Fibroblast of lung (primary cell): ENCODE measurements at regions not wholly inside any gene's neighbourhood (a gene's known extent, or its start where the extent isn't known, plus 50 kb on each side); places are given as distances from the start of the nearest gene placed in this dataset.

Source experiments
- EZH2 ChIP-seq: IDR thresholded peaks from 2 replicates; pipeline ENCODE4 v1.5.1; 2012; ENCODE audit warnings: low read length, control low read depth, mild to moderate bottlenecking; ENCODE audit errors: missing control alignments
- TF ChIP-seq, protein P1 (sequence below), 2 donors: IDR thresholded peaks in 1 of 2; conservative IDR thresholded peaks in 1 of 2; 1 replicate in 1 of 2; 2 replicates in 1 of 2; pipeline ENCODE4 v1.5.1; 2011 to 2012; ENCODE audit warnings: low read length in 2 of 2, control low read depth in 1 of 2, inconsistent platforms in 1 of 2, low read depth in 1 of 2, mild to moderate bottlenecking in 1 of 2

- TF ChIP-seq, protein P1, sequence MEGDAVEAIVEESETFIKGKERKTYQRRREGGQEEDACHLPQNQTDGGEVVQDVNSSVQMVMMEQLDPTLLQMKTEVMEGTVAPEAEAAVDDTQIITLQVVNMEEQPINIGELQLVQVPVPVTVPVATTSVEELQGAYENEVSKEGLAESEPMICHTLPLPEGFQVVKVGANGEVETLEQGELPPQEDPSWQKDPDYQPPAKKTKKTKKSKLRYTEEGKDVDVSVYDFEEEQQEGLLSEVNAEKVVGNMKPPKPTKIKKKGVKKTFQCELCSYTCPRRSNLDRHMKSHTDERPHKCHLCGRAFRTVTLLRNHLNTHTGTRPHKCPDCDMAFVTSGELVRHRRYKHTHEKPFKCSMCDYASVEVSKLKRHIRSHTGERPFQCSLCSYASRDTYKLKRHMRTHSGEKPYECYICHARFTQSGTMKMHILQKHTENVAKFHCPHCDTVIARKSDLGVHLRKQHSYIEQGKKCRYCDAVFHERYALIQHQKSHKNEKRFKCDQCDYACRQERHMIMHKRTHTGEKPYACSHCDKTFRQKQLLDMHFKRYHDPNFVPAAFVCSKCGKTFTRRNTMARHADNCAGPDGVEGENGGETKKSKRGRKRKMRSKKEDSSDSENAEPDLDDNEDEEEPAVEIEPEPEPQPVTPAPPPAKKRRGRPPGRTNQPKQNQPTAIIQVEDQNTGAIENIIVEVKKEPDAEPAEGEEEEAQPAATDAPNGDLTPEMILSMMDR (conservative IDR thresholded peaks at IDR 0.05 in 1 of 2, IDR thresholded peaks at IDR 0.05 in 1 of 2; ENCODE audit: low read depth in 1 of 2, low read length in 2 of 2), result no peak
- no peak for TF ChIP-seq EZH2
These were observed 658.7 kb downstream of the EPHA4 start for GRCh38 chr2:220913384-220913783.
